T-helper 1 cell (primary cell): ENCODE measurements at regions not wholly inside any gene's neighbourhood (a gene's known extent, or its start where the extent isn't known, plus 50 kb on each side); places are given as distances from the start of the nearest gene placed in this dataset.
"Not testable (repeated sequence)": the region's sequence is repeated elsewhere in the genome, so short reads cannot be mapped to it uniquely, and the experiment has no call there.

ENCODE experiments used
- DNase-seq, 5 donors: peaks; one replicate each; pipeline ENCODE4 v3.0.0-alpha.2; 2012 to 2020

GRCh38 chr6:122140031-122140430, 259.4 kb upstream of the HSF2 start:
- no peak for DNase-seq

- no peak for DNase-seq
Observed at GRCh38 chr6:122141246-122141645, 258.2 kb upstream of the HSF2 start.

GRCh38 chr6:122143813-122144601, 255.4 kb upstream of the HSF2 start:
- no peak for DNase-seq

- DNase-seq, result no peak
Observed at GRCh38 chr6:122145246-122145645, 254.2 kb upstream of the HSF2 start.

- no peak for DNase-seq
Observed at GRCh38 chr6:122145741-122146240, 253.7 kb upstream of the HSF2 start.

- no peak for DNase-seq
Observed at GRCh38 chr6:122147291-122147690, 252.2 kb upstream of the HSF2 start.

- DNase-seq, result no peak
Observed at GRCh38 chr6:122151066-122151465, 248.4 kb upstream of the HSF2 start.

GRCh38 chr6:122151763-122152162, 247.7 kb upstream of the HSF2 start:
- DNase-seq, result no peak

GRCh38 chr6:122153557-122153956, 245.9 kb upstream of the HSF2 start:
- no peak for DNase-seq

- no peak for DNase-seq
Observed at GRCh38 chr6:122154155-122154554, 245.3 kb upstream of the HSF2 start.

- no peak for DNase-seq
Observed at GRCh38 chr6:122154912-122155575, 244.4 kb upstream of the HSF2 start.

GRCh38 chr6:122161136-122161535, 238.3 kb upstream of the HSF2 start:
- DNase-seq, result no peak

- DNase-seq, result no peak
Observed at GRCh38 chr6:122165014-122165413, 234.4 kb upstream of the HSF2 start.

GRCh38 chr6:122170274-122170673, 229.2 kb upstream of the HSF2 start:
- no peak for DNase-seq

- no peak for DNase-seq
Observed at GRCh38 chr6:122178988-122179387, 220.5 kb upstream of the HSF2 start.

- no peak for DNase-seq
Observed at GRCh38 chr6:122180132-122180531, 219.3 kb upstream of the HSF2 start.

GRCh38 chr6:122182061-122182460, 217.4 kb upstream of the HSF2 start:
- no peak for DNase-seq

- DNase-seq, result no peak
Observed at GRCh38 chr6:122184401-122184827, 215.0 kb upstream of the HSF2 start.

- DNase-seq, result not testable (repeated sequence)
Observed at GRCh38 chr6:122185458-122185857, 214.0 kb upstream of the HSF2 start.

- no peak for DNase-seq
Observed at GRCh38 chr6:122187186-122187585, 212.3 kb upstream of the HSF2 start.

- DNase-seq, result no peak
Observed at GRCh38 chr6:122198922-122199321, 200.5 kb upstream of the HSF2 start.

GRCh38 chr6:122200440-122200839, 199.0 kb upstream of the HSF2 start:
- no peak for DNase-seq

GRCh38 chr6:122202576-122203137, 196.8 kb upstream of the HSF2 start:
- no peak for DNase-seq

- no peak for DNase-seq
Observed at GRCh38 chr6:122207061-122207460, 192.4 kb upstream of the HSF2 start.
